H1 (cell line): ENCODE measurements at regions not wholly inside any gene's neighbourhood (a gene's known extent, or its start where the extent isn't known, plus 50 kb on each side); places are given as distances from the start of the nearest gene placed in this dataset.

ENCODE experiments used
- CTCF ChIA-PET: fragments of 300-600 bp; sonication (Branson Sonifier 250); formaldehyde crosslinking; loops from one replicate; lab custom pipeline; 2021; ENCODE audit not compliant: partially characterized antibody; lab: Charles Lee
- POLR2A ChIA-PET: fragments of 300-600 bp; sonication (Branson Sonifier 250); formaldehyde crosslinking; loops from one replicate; lab custom pipeline; 2021; ENCODE audit warnings: inconsistent platforms; ENCODE audit not compliant: partially characterized antibody; lab: Charles Lee
- DNase-seq, 2 experiments: peaks; one replicate each; pipeline versions ENCODE4 v3.0.0 to v3.0.0-alpha.2; 2010 to 2022; ENCODE audit warnings: low spot score in 2 of 2, low read depth in 1 of 2, mixed read lengths in 1 of 2
- FAIRE-seq: peaks from 2 replicates; lab custom pipeline; 2011; peaks lifted over from hg19 to GRCh38; lab: Jason Lieb, UNC
- H2AFZ ChIP-seq: 2 replicates; pipeline ENCODE4 v1.8.1; 2012; ENCODE audit warnings: low read length, inconsistent platforms
- H2AK5ac ChIP-seq: 2 replicates; pipeline ENCODE4 v1.6.1; 2013; ENCODE audit warnings: low read depth, low read length
- H2BK120ac ChIP-seq: replicated peaks from 2 replicates; pipeline ENCODE3; 2013; ENCODE audit warnings: low read depth, low read length, inconsistent platforms
- H2BK12ac ChIP-seq: 2 replicates; pipeline ENCODE4 v1.6.1; 2013; ENCODE audit warnings: low read depth, low read length
- H2BK15ac ChIP-seq: 2 replicates; pipeline ENCODE4 v1.6.1; 2013; ENCODE audit warnings: low read length
- H2BK20ac ChIP-seq: 2 replicates; pipeline ENCODE4 v1.6.1; 2013; ENCODE audit warnings: low read length
- H2BK5ac ChIP-seq: 2 replicates; pipeline ENCODE4 v1.6.1; 2013; ENCODE audit warnings: low read depth, low read length
- H3K14ac ChIP-seq: 2 replicates; pipeline ENCODE4 v1.6.1; 2013; ENCODE audit warnings: inconsistent platforms; ENCODE audit not compliant: insufficient read length
- H3K18ac ChIP-seq: 2 replicates; pipeline ENCODE4 v1.6.1; 2013; ENCODE audit warnings: low read length; ENCODE audit errors: extremely low read depth
- H3K23ac ChIP-seq: 2 replicates; pipeline ENCODE4 v1.6.1; 2013; ENCODE audit warnings: inconsistent platforms; ENCODE audit not compliant: insufficient read length
- H3K23me2 ChIP-seq: 2 replicates; pipeline ENCODE4 v1.6.1; 2013; ENCODE audit warnings: low read depth, low read length
- H3K27ac ChIP-seq: 2 replicates; pipeline ENCODE4 v1.6.1; 2011; ENCODE audit warnings: low read depth, low read length, inconsistent platforms
- H3K27me3 ChIP-seq, 4 experiments: replicated peaks in 1 of 4; 1 replicate in 1 of 4; 2 replicates in 3 of 4; pipeline versions ENCODE4 v1.6.1 to v1.8.1; 2011 to 2013; ENCODE audit warnings: low read length in 3 of 4, mild to moderate bottlenecking in 3 of 4, inconsistent platforms in 2 of 4, mixed read lengths in 2 of 4, moderate library complexity in 1 of 4; ENCODE audit not compliant: control insufficient read depth in 3 of 4, insufficient read depth in 3 of 4; ENCODE audit errors: extremely low read depth in 1 of 4
- H3K36me3 ChIP-seq, 4 experiments: 2 replicates each; pipeline versions ENCODE4 v1.6.1 to v1.8.1; 2011 to 2013; ENCODE audit warnings: mild to moderate bottlenecking in 4 of 4, low read length in 3 of 4, moderate library complexity in 2 of 4, control low read depth in 1 of 4, inconsistent platforms in 1 of 4; ENCODE audit not compliant: insufficient read depth in 4 of 4, control insufficient read depth in 2 of 4
- H3K4ac ChIP-seq: replicated peaks from 2 replicates; pipeline ENCODE3; 2013; ENCODE audit warnings: low read length, low read depth, mixed read lengths, inconsistent platforms; ENCODE audit not compliant: insufficient read length
- H3K4me1 ChIP-seq, 4 experiments: replicated peaks in 1 of 4; 1 replicate in 1 of 4; 2 replicates in 3 of 4; pipeline versions ENCODE4 v1.6.1 to v1.8.1; 2011 to 2013; ENCODE audit warnings: low read length in 3 of 4, inconsistent platforms in 2 of 4, mixed read lengths in 1 of 4; ENCODE audit not compliant: insufficient read depth in 4 of 4, control insufficient read depth in 3 of 4
- H3K4me2 ChIP-seq, 2 experiments: 2 replicates each; pipeline versions ENCODE4 v1.6.1 to v1.8.1; 2011 to 2013; ENCODE audit warnings: low read depth in 2 of 2, low read length in 2 of 2, control low read depth in 1 of 2, inconsistent platforms in 1 of 2, mild to moderate bottlenecking in 1 of 2; ENCODE audit not compliant: insufficient read depth in 1 of 2
- H3K4me3 ChIP-seq, 4 experiments: fragments of 200-600, 300-600 bp in 1 of 4; sonication (generic), shearing (Covaris generic), sonication (Bioruptor Twin) in 1 of 4; 2 replicates each; pipeline versions ENCODE4 v1.5.1 to v1.8.1; 2011 to 2016; ENCODE audit warnings: low read length in 4 of 4, low read depth in 3 of 4, control low read depth in 2 of 4, inconsistent platforms in 2 of 4, mild to moderate bottlenecking in 2 of 4, mixed read lengths in 1 of 4, moderate library complexity in 1 of 4; ENCODE audit not compliant: insufficient read depth in 2 of 4; ENCODE audit errors: extremely low read depth in 1 of 4
- H3K56ac ChIP-seq: replicated peaks from 2 replicates; pipeline ENCODE3; 2013; ENCODE audit warnings: low read depth, mild to moderate bottlenecking, mixed read lengths, low read length, inconsistent platforms; ENCODE audit not compliant: insufficient read length
- H3K79me1 ChIP-seq: 2 replicates; pipeline ENCODE4 v1.6.1; 2013; ENCODE audit warnings: low read depth, low read length, control low read depth
- H3K79me2 ChIP-seq, 2 experiments: 2 replicates each; pipeline versions ENCODE4 v1.6.1 to v1.8.1; 2012 to 2013; ENCODE audit warnings: low read length in 2 of 2, mild to moderate bottlenecking in 2 of 2, inconsistent platforms in 1 of 2; ENCODE audit not compliant: insufficient read depth in 2 of 2, control insufficient read depth in 1 of 2
- H3K9ac ChIP-seq, 4 experiments: replicated peaks in 1 of 4; 1 replicate in 1 of 4; 2 replicates in 3 of 4; pipeline versions ENCODE4 v1.6.1 to v1.8.1; 2011 to 2013; ENCODE audit warnings: low read depth in 3 of 4, low read length in 3 of 4, control low read depth in 2 of 4, mild to moderate bottlenecking in 2 of 4, moderate library complexity in 2 of 4, inconsistent platforms in 1 of 4; ENCODE audit errors: extremely low read depth in 1 of 4
- H3K9me3 ChIP-seq, 2 experiments: 2 replicates each; pipeline versions ENCODE4 v1.6.1 to v1.8.1; 2012 to 2013; ENCODE audit warnings: mild to moderate bottlenecking in 2 of 2, moderate library complexity in 2 of 2, control low read depth in 1 of 2, inconsistent platforms in 1 of 2, low read depth in 1 of 2, low read length in 1 of 2, mixed read lengths in 1 of 2; ENCODE audit not compliant: insufficient read depth in 2 of 2
- H4K20me1 ChIP-seq, 2 experiments: replicated peaks in 1 of 2; 2 replicates each; pipeline versions ENCODE3 to v1.8.1; 2011 to 2013; ENCODE audit warnings: inconsistent platforms in 2 of 2, low read length in 2 of 2, mild to moderate bottlenecking in 1 of 2; ENCODE audit not compliant: insufficient read depth in 2 of 2, control insufficient read depth in 1 of 2
- H4K5ac ChIP-seq: 2 replicates; pipeline ENCODE4 v1.6.1; 2013; ENCODE audit warnings: low read length, low read depth, mixed read lengths, inconsistent platforms; ENCODE audit not compliant: insufficient read length
- H4K8ac ChIP-seq: 2 replicates; pipeline ENCODE4 v1.8.0; 2013; ENCODE audit warnings: mild to moderate bottlenecking, moderate library complexity, low read length, inconsistent platforms; ENCODE audit not compliant: insufficient read depth; ENCODE audit errors: extremely low read depth
- H4K91ac ChIP-seq: replicated peaks from 2 replicates; pipeline ENCODE3; 2013; ENCODE audit warnings: low read length, mixed read lengths, inconsistent platforms; ENCODE audit not compliant: insufficient read length
- ASH2L ChIP-seq: fragments of 200-600, 300-600 bp; sonication (generic); IDR thresholded peaks from one replicate; pipeline ENCODE4 v1.7.1; 2017; ENCODE audit warnings: low read length
- CBX5 ChIP-seq: fragments of 300-800, 300-1000 bp; sonication (generic); IDR thresholded peaks from 2 replicates; pipeline ENCODE4 v1.7.1; 2016; ENCODE audit warnings: antibody characterized with exemption, low read length, low read depth
- EZH2 ChIP-seq: fragments of 200-600 bp; sonication (generic); IDR thresholded peaks from 2 replicates; pipeline ENCODE4 v1.7.1; 2012; ENCODE audit warnings: low read depth, mild to moderate bottlenecking, moderate library complexity, low read length, inconsistent platforms; ENCODE audit not compliant: severe bottlenecking
- SRF ChIP-seq: IDR thresholded peaks from 2 replicates; pipeline ENCODE4 v1.6.1; 2011; ENCODE audit warnings: mild to moderate bottlenecking, low read depth, low read length, moderate library complexity
- SUZ12 ChIP-seq: fragments of 200-600 bp; sonication (generic); IDR thresholded peaks from 2 replicates; pipeline ENCODE4 v1.6.1; 2012; ENCODE audit warnings: mild to moderate bottlenecking, inconsistent platforms, low read length, moderate library complexity, mixed read lengths
- WGBS, 2 experiments: shearing (Covaris generic) in 1 of 2; methylation state at CpG; one replicate each; pipeline versions ENCODE4 v1.1.6 to v1.1.7; 2013 to 2015; ENCODE audit warnings: low lambda C conversion rate in 2 of 2, mixed read lengths in 2 of 2, inconsistent platforms in 1 of 2, low coverage in 1 of 2, missing lambda C conversion rate in 1 of 2; ENCODE audit not compliant: insufficient replicate concordance in 2 of 2, insufficient coverage in 1 of 2, insufficient read length in 1 of 2; ENCODE audit errors: extremely low coverage in 1 of 2, missing lambda C conversion rate in 1 of 2; 5-methylcytosine and 5-hydroxymethylcytosine counted together

DNA sequence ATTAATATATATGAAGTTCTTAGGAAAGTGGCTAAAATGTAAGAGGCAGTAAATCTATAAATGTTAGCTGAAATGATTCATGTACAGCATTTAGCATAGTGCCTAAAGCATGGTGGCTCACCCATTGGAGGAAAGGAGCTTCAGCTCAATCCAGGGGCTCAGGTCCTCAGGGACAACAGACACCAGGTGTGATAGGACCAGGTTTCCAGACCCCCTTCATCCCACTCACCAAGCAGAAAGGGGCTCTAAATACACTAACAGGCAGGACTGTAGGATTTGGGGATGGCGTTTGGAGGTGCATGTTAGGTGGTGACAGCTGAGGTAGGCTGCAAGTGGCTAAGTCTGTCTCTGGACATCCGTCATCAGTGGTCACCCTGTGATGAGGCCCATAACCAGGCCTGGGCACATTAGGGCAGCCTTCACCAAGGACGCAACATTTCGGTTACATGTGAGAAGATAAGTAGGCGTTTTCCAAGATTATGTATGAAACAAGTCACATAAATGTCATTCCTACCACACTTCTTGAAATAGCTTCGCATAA is 233.1 kb downstream of the C1orf94 start:
- no peak for FAIRE-seq
- no peak overlapping the region for H3K18ac ChIP-seq
- H3K4me1 ChIP-seq, result peaks cover 0 to 3% (median 0%) of the 10 kb centered on the region in 4 experiments; a peak in 2 of 7 replicates
- WGBS, 2 experiments, result 85% methylated on average over 6 of the region's 6 CpGs; no CpG with 5 or more reads in 1 of the 2 experiments
- H2AFZ ChIP-seq, result no peak overlapping the region
- H2BK120ac ChIP-seq, result no peak overlapping the region
- no peak overlapping the region for H4K91ac ChIP-seq
- H2BK5ac ChIP-seq, result no peak overlapping the region
- H3K36me3 ChIP-seq, result no peaks in the 10 kb centered on the region
- no peak overlapping the region for H2AK5ac ChIP-seq
- CTCF ChIA-PET, result interaction anchor here (1.1 to 2.7 kb wide), 6 partner anchors 10 to 333 kb away, joined by 3 to 11 read pairs (median 5); no protein-coding TSS in a partner anchor
- no peak overlapping the region for H3K9ac ChIP-seq
- no peak overlapping the region for H3K4me3 ChIP-seq
- POLR2A ChIA-PET, result interaction anchor here (1.3 kb wide), 1 partner anchor 10 kb away, joined by 4 read pairs; no protein-coding TSS in a partner anchor
- no peak overlapping the region for H2BK20ac ChIP-seq
- H4K8ac ChIP-seq, result no peak overlapping the region
- no peaks in the 10 kb centered on the region for H3K79me1 ChIP-seq
- no peak overlapping the region for H3K27ac ChIP-seq
- no peaks in the 10 kb centered on the region for H3K23me2 ChIP-seq
- no peak overlapping the region for H3K14ac ChIP-seq
- H2BK12ac ChIP-seq, result no peak overlapping the region
- H4K20me1 ChIP-seq, result no peaks in the 10 kb centered on the region
- H3K23ac ChIP-seq, result no peak overlapping the region
- TF ChIP-seq CBX5 (no peak), SRF (no peak), ASH2L (no peak), EZH2 (no peak), SUZ12 (no peak)
- no peak overlapping the region for H3K4ac ChIP-seq
- no peaks in the 10 kb centered on the region for H3K27me3 ChIP-seq
- H3K56ac ChIP-seq, result no peak overlapping the region
- no peak overlapping the region for H3K4me2 ChIP-seq
- H3K79me2 ChIP-seq, result no peaks in the 10 kb centered on the region
- no peak overlapping the region for H2BK15ac ChIP-seq
- H4K5ac ChIP-seq, result no peak overlapping the region
- H3K9me3 ChIP-seq, result no peaks in the 10 kb centered on the region
- DNase-seq, result peak in 1 of 2 experiments; percentile 1
